Keratinocyte (primary cell): ENCODE measurements at regions not wholly inside any gene's neighbourhood (a gene's known extent, or its start where the extent isn't known, plus 50 kb on each side); places are given as distances from the start of the nearest gene placed in this dataset.

Source experiments
- DNase-seq: peaks from one replicate; pipeline ENCODE4 v3.0.0-alpha.2; 2011; ENCODE audit warnings: low read depth, missing footprints, low spot score
- FAIRE-seq: peaks from 2 replicates; lab custom pipeline; 2011; peaks lifted over from hg19 to GRCh38; lab: Jason Lieb, UNC
- H2AFZ ChIP-seq: 2 replicates; pipeline ENCODE4 v1.6.0; 2012; ENCODE audit warnings: low read length, control low read depth, inconsistent platforms; ENCODE audit not compliant: control insufficient read depth
- H3K27ac ChIP-seq: 2 replicates; pipeline ENCODE4 v1.5.1; 2011; ENCODE audit warnings: low read length; ENCODE audit not compliant: control insufficient read depth, insufficient read depth
- H3K27me3 ChIP-seq: 3 replicates; pipeline ENCODE4 v1.6.0; 2011; ENCODE audit warnings: low read length; ENCODE audit not compliant: control insufficient read depth, insufficient read depth; ENCODE audit errors: extremely low read depth
- H3K36me3 ChIP-seq, 2 experiments: 2 replicates in 1 of 2; 3 replicates in 1 of 2; pipeline ENCODE4 v1.5.1; 2011; ENCODE audit warnings: low read length in 2 of 2, mild to moderate bottlenecking in 1 of 2; ENCODE audit not compliant: control insufficient read depth in 2 of 2, insufficient read depth in 2 of 2; ENCODE audit errors: extremely low read depth in 1 of 2
- H3K4me1 ChIP-seq: 3 replicates; pipeline ENCODE4 v1.5.1; 2011; ENCODE audit warnings: low read length; ENCODE audit not compliant: control insufficient read depth, insufficient read depth; ENCODE audit errors: extremely low read depth
- H3K4me2 ChIP-seq: 3 replicates; pipeline ENCODE4 v1.6.0; 2011; ENCODE audit warnings: low read depth, low read length; ENCODE audit not compliant: control insufficient read depth, insufficient read depth; ENCODE audit errors: extremely low read depth
- H3K4me3 ChIP-seq, 3 experiments: fragments of 200-600 bp in 1 of 3; sonication (generic) in 1 of 3; 2 replicates in 2 of 3; 3 replicates in 1 of 3; pipeline ENCODE4 v1.5.1; 2011 to 2016; ENCODE audit warnings: low read length in 3 of 3, mild to moderate bottlenecking in 3 of 3, control low read depth in 2 of 3, inconsistent platforms in 1 of 3, low read depth in 1 of 3, mixed read lengths in 1 of 3, mixed run types in 1 of 3, moderate library complexity in 1 of 3; ENCODE audit not compliant: control insufficient read depth in 2 of 3, insufficient read depth in 2 of 3; ENCODE audit errors: extremely low read depth in 1 of 3
- H3K79me2 ChIP-seq: 2 replicates; pipeline ENCODE4 v1.6.0; 2012; ENCODE audit warnings: low read length; ENCODE audit not compliant: control insufficient read depth, insufficient read depth
- H3K9ac ChIP-seq: 3 replicates; pipeline ENCODE4 v1.6.0; 2011; ENCODE audit warnings: low read length; ENCODE audit not compliant: control insufficient read depth, insufficient read depth; ENCODE audit errors: extremely low read depth
- H3K9me1 ChIP-seq: 3 replicates; pipeline ENCODE4 v1.6.0; 2011; ENCODE audit warnings: low read length; ENCODE audit not compliant: control insufficient read depth, insufficient read depth; ENCODE audit errors: extremely low read depth
- H3K9me3 ChIP-seq: 2 replicates; pipeline ENCODE4 v1.5.1; 2012; ENCODE audit warnings: low read depth, low read length; ENCODE audit not compliant: control insufficient read depth
- H4K20me1 ChIP-seq: 3 replicates; pipeline ENCODE4 v1.6.0; 2011; ENCODE audit warnings: low read length; ENCODE audit not compliant: control insufficient read depth, insufficient read depth; ENCODE audit errors: extremely low read depth
- CTCF ChIP-seq, 3 experiments: IDR thresholded peaks in 1 of 3; conservative IDR thresholded peaks in 1 of 3; optimal IDR thresholded peaks in 1 of 3; 2 replicates in 2 of 3; 3 replicates in 1 of 3; pipeline versions ENCODE3 to v1.5.1; 2011; ENCODE audit warnings: low read length in 3 of 3, mild to moderate bottlenecking in 3 of 3, moderate library complexity in 2 of 3, control low read depth in 1 of 3, inconsistent platforms in 1 of 3; ENCODE audit not compliant: insufficient read depth in 2 of 3; ENCODE audit errors: extremely low read depth in 1 of 3
- EZH2 ChIP-seq: IDR thresholded peaks from one replicate; pipeline ENCODE4 v1.6.1; 2012; ENCODE audit warnings: inconsistent platforms, mild to moderate bottlenecking, low read length, moderate library complexity
- dilution Hi-C: fragments of 300-500 bp; cut with MboI; formaldehyde crosslinking; loops from one replicate; pipeline ENCODE4 v1.7.0; 2020; ENCODE audit warnings: low sequenced_read_pairs; ENCODE audit not compliant: extremely low pct_ligation_motif_present

- Histone ChIP-seq H3K36me3 (peaks cover 5 to 7% of the 10 kb centered on the region in 2 experiments), H3K27me3 (no peaks in the 10 kb centered on the region), H3K4me1 (peaks cover 51% of the 10 kb centered on the region), H3K9ac (no peak overlapping the region), H2AFZ (no peak overlapping the region), H3K79me2 (peaks cover 76% of the 10 kb centered on the region), H3K27ac (no peak overlapping the region), H3K4me2 (no peak overlapping the region), H3K4me3 (no peak overlapping the region), H3K9me1 (peaks cover 2% of the 10 kb centered on the region), H3K9me3 (no peaks in the 10 kb centered on the region), H4K20me1 (peaks cover 16% of the 10 kb centered on the region)
- DNase-seq (no peak), FAIRE-seq (no peak)
- dilution Hi-C loops: no loop called here
- TF ChIP-seq CTCF (optimal IDR thresholded peaks at IDR 0.05 in 1 of 3, IDR thresholded peaks at IDR 0.05 in 1 of 3, conservative IDR thresholded peaks at IDR 0.05 in 1 of 3; ENCODE audit: extremely low read depth in 1 of 3, insufficient read depth in 2 of 3, low read length in 3 of 3) (no peak), EZH2 (no peak)
Observed at GRCh38 chr12:124504273-124505000, 63.0 kb downstream of the NCOR2 start.

GRCh38 chr12:124503305-124503704 is 64.1 kb downstream of the NCOR2 start:
- Histone ChIP-seq H3K79me2 (peaks cover 81% of the 10 kb centered on the region), H3K4me1 (peaks cover 50% of the 10 kb centered on the region), H2AFZ (no peak overlapping the region), H3K4me2 (no peak overlapping the region), H3K9ac (no peak overlapping the region), H3K36me3 (peaks cover 5 to 7% of the 10 kb centered on the region in 2 experiments), H3K4me3 (no peak overlapping the region), H3K9me1 (peaks cover 2% of the 10 kb centered on the region), H3K27me3 (no peaks in the 10 kb centered on the region), H4K20me1 (peaks cover 21% of the 10 kb centered on the region), H3K9me3 (no peaks in the 10 kb centered on the region), H3K27ac (no peak overlapping the region)
- TF ChIP-seq CTCF (optimal IDR thresholded peaks at IDR 0.05 in 1 of 3, IDR thresholded peaks at IDR 0.05 in 1 of 3, conservative IDR thresholded peaks at IDR 0.05 in 1 of 3; ENCODE audit: extremely low read depth in 1 of 3, insufficient read depth in 2 of 3, low read length in 3 of 3) (no peak), EZH2 (no peak)
- FAIRE-seq (no peak), DNase-seq (no peak)
- dilution Hi-C loops: no loop called here
